NOMO-1 (cell line): ENCODE measurements at regions not wholly inside any gene's neighbourhood (a gene's known extent, or its start where the extent isn't known, plus 50 kb on each side); places are given as distances from the start of the nearest gene placed in this dataset.

Source experiments
- DNase-seq, 2 experiments: peaks; one replicate each; lab custom pipeline; 2025; ENCODE audit not compliant: unreplicated experiment in 2 of 2; lab: John Stamatoyannopoulos, UW

DNA sequence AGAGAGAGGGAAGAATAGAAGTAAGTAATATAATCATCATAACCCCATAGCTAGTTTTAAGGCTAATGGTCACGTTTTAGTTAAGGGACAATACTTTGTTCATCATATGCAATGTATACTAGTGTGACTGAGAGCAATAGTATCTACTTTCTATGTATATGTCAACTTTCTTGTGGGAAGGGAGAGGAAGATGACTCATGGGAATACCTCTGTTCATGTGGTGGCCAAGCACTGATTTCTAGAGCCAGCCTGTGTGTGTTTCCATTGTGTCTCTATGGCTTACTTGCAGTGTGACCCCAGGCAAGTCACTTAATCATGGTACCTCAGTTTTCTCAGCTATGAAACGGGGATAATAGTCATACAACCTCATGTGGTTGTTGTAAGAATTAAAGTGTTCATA is 639.6 kb downstream of the CETN3 start:
- DNase-seq: no peak

DNA sequence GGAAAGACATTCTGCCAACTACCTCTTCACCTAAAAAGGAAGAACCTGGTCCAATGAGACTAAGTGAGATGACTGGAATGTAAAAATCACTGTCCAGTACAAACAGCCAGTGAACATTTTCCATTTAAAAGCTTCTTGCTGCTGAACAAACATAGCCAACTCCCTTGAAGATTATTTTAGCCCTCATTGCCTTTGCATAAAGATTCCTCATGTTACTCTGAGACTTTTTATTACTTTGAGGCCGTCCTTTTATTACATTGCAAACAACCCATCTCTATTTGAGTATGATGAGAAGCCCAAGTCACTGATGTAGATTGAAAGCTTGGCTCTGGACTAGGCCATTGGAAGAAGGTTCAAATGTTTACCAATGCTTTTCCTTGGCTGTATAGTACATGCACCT is 649.8 kb downstream of the CETN3 start:
- no peak for DNase-seq

DNA sequence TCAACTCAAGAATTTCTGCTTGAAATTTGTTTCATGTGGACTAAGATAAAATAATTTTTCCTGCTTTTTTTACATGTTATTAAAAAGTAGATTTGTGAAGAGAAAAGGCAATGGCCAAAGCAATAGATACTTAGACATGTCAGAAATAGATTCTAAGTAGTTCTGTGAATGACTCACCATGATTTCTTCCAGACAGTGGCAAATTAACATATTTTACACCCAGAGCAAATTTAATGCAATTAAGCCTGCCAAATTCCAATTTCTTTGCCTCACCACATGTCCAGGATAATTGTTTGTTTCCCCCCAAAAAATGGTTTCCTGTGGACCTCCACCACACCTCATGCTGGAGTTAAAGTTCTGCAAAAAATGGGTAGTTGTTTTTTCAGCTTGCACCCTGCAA is 651.4 kb downstream of the CETN3 start:
- no peak for DNase-seq

GRCh38 chr5:89756955-89757354 is 652.6 kb downstream of the CETN3 start:
- no peak for DNase-seq

- no peak for DNase-seq
These were observed 654.5 kb downstream of the CETN3 start for GRCh38 chr5:89755024-89755423.

GRCh38 chr5:89735082-89735481 is 674.5 kb downstream of the CETN3 start:
- no peak for DNase-seq

DNA sequence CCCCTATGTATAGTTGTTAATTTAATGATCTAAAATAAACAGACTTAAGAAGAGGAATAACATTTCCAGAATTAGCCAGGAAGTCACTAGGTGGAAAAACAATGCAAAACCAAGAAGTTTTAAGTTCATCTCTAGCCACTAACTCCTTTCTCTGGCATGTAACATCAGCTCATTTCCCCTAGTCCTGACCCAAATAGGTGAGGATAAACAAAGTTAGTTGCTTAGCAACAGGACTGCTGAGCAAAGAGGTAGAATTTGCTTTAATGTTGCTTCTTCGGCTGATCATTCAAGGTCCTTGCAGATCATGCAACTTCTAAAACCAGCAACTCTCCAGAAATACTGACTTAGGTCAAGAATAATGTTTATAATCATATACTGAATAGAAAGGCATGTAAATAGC is 675.8 kb downstream of the CETN3 start:
- no peak for DNase-seq

DNA sequence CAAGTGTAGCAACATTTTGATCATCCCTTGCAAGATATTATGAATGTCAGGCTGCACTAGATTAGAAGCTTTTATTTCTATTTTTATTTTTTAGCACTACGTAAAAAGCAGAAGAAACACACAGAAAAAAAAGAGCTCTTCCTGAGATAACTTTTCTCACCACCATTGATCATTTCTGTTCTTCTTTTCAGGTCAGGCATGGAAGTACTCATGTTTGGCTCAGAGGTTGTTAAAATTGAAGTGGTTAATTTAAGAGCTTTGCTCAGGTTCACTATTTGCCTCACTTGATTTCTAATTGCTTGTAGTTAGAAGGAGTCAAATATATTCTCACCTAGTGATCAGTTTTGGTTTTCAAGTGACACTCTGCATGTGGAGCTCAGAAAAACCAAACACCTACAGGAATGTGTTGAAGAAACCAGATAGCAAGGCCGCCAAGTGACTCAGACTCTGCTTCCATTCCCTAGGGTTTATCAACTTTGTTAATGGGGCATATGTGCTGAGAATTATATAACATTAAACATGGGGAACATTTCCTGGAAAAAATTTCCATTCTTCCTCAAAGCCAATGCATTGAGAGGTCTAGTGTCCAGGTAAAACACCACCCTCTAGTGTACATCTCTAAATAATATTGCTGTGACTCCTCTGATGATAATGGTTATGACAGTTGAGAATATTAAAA is 679.8 kb downstream of the CETN3 start:
- no peak for DNase-seq

DNA sequence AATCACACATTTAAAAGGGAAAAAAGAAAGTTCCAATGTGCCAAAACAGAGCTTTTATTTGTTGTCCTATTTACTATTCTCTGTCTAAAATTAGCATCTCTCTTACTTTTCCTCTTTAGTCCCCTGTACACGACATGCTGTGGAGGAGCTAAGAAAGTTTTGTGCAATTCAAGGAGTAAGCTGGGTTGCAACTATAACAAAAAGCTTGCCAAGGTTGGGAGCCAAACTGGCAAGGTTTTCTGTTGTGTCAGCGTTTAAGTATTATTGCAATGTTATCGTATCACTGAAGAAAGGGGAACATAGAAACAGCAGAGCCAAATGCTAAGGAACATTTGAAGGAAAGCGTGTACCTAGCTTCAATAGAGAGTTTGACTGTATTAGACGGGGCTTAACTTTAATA is 680.8 kb downstream of the CETN3 start:
- no peak for DNase-seq

DNA sequence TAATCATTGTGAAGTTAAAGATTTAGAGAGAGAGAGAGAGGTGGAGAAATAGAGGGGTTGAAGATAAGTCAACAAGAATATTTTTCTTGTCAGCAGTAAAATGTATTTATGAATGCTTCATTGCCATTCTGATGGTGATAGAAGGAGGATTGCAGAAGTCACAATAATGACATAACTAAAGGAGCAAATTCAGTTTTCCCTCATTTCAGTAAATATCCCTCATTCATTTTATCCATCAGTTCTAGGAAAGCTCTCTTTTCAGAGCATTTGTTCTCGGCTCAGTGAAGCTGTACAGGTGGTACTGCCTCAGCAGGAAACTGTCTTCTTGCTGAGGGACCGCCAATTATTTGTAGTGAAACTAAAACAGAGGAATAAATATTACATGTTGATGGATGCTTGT is 681.4 kb downstream of the CETN3 start:
- DNase-seq: no peak

DNA sequence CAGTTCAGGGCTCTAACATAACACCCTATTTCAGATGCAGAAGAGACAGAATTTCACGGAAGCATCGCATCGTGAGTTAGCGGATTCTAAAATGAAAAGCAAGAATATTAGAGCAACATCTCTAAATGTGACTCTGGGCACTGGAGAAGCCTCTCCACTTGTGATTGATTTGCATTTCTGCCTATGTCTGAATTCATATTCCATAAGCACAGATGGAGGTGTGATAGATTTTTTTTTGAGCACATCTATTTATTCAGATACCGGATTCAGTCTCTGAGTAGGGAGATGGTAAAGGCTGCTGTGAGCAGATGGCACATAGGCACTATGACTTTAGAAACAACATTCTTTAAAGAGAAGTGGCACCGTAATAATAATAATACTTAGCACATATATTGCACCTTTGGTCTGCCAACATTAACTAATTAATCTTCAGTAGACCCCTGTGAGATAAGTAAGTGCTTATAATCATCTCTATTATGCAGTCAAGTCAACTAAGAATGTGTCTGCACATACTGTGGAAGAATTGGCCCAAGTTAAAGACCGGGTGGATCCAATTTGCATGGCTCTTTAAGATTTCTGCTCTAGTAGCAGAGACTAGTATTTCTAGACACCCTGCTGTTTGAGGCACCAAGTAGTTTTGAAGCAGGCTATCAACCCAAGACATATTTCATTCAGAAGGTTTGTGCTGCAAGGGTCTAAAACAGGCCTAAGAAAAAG is 685.0 kb downstream of the CETN3 start:
- no peak for DNase-seq

- DNase-seq: no peak
These were observed 685.6 kb downstream of the CETN3 start for GRCh38 chr5:89723907-89724306.

- no peak for DNase-seq
These were observed 687.0 kb downstream of the CETN3 start for GRCh38 chr5:89722538-89722937.

DNA sequence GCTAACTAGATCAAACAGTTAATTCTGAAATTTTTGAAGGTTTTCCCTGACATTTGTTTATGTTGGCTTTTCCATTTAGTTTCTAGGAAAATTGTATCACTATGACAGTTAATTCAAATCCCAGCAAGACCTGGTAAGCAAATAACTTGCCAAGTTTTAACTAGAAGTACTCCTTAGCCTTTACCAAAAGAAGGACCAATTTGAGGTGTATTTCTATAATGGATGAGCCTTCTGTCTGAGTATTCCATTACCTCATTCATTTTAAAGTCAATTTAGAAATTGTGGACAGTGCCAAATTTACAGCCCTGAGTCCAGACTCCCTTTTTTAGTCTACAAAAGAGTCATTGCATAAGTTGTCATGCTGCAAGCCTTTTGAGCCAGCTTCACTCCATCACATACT is 687.6 kb downstream of the CETN3 start:
- DNase-seq: no peak

DNA sequence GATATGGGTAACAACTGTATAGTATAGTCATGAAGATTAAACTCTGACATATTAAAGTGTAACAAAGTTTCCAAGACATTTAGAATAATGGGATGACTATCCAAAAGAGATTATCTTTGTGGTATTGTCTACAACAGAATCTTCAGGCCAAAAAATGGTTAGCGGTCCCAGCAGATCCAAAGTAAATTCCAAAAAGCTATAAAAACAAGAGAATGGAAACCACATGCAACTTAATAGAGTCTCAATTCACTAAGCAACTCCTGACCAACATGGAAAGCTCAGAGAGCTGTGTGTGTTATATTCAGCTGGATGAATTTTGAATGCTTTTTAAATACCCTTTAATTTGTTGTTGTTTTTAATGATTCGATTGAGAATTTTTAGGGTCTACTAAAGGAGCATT is 688.2 kb downstream of the CETN3 start:
- DNase-seq: no peak

DNA sequence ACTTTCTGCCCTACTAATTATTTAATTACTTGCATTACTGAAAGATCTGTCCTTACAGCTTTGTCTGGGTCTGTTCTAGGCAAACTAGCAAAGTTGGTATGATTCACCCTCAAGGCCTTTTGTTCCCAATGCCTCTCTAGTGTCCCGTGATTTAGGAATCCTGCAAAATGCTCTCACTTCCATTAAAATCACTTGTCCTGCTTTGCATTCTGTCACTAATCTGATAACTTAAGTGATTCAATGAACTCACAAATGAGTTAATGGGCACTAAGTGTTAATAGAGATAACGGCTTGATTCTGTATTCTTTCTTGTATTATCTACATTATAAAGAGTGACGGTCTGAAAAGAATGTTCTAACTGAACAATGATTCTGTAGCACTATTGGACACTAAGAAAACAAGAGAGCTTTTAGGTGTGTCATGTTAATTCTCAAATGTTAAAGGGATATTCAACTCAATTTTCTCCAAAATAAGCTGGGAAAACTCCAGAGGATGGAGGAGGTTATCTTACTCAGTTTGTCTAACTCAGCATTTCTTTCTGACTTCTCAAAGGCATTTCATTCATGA is 697.3 kb downstream of the CETN3 start:
- no peak for DNase-seq

GRCh38 chr5:89711526-89711925 is 698.0 kb downstream of the CETN3 start:
- DNase-seq: no peak

DNA sequence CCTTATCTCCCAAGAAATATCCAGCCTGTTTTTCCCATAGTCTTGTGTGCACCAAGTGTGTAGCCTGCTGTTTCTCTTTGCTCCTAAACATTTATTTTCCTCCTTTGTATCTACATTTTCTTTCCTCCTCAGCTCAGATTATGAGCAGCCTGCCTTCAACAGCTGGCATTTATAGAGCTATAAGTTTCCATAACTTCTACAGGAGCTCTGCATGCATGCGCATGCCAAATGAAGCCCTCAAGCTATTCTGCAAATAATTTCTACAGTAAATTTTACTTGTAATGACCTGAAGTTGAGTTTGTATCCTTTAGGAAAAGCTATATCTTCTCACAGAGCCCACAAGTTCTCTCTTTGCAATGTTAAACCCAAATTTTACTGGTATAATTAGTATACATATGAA is 699.5 kb downstream of the CETN3 start:
- DNase-seq: no peak

DNA sequence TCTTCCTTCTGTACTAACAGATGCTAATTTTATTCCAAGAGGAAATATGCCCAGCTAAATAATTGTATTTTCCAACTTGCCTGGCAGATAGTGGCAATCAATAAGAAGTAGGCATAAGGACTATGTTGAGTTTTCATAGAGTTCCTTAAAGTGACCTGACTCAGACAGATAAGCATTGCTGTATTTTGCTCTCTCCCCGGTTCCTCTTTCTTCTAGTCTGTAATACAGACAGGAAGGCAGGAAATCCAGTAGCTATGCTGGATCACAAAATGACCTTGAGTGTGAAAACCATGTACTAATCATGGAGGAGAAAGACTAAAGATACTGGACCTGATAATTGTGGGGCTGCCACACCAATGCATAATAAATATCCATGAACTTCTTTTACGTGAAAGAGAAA is 701.7 kb downstream of the CETN3 start:
- DNase-seq: peak; percentile 15 to 23

GRCh38 chr5:89706731-89707130 is 702.8 kb downstream of the CETN3 start:
- DNase-seq: no peak

DNA sequence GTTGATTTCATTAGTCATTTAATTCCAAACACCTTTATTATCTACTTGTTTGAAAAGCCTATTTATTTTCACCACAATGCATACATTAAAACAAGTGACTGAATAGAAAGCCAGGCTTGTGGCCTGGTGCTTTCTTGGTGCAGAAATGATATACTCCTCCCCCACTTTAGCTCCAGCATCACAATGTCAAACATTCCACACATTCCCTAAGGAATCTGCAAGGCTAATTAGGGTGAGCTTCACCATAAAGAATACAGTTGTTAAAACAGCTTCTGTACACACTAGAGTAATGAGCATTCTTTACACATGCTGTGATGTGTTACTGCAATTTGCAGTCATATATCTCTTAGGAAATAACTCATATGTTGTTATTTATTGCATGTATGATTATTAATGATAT is 705.7 kb downstream of the CETN3 start:
- DNase-seq: no peak

DNA sequence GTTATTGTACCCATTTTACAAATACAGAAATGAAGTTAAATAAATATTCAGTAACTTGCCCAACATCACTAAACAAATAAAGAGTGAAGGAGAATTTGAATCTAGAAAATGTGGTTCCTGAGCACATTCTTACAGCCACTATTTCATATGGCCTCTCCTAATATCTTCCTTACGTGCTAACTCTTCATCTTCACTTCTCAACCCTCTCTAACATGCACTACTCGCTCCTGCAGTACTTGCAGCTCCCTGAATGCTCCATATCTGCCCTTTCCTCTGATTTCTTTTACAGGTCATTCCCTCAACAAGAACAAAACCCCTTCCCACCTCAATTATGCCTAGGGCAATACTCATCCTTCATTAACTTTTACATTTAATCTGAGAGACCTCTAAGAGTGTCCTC is 711.5 kb downstream of the CETN3 start:
- no peak for DNase-seq
